Thoracic aorta (tissue), 2 donors: ENCODE measurements at regions not wholly inside any gene's neighbourhood (a gene's known extent, or its start where the extent isn't known, plus 50 kb on each side); places are given as distances from the start of the nearest gene placed in this dataset.

Source experiments
- ATAC-seq: fragments of 150-250 bp; one replicate; pipeline ENCODE4 v1.8.0; 2017; ENCODE audit warnings: low read depth; ENCODE audit not compliant: insufficient number of reproducible peaks, low FRiP score
- DNase-seq: peaks from one replicate; pipeline ENCODE4 v3.0.0-alpha.2; 2020; ENCODE audit warnings: low spot score
- H3K27ac ChIP-seq, 2 donors: fragments of 200-600 bp; sonication (generic); 1 replicate in 1 of 2; 2 replicates in 1 of 2; pipeline ENCODE4 v1.5.1; 2016; ENCODE audit warnings: mild to moderate bottlenecking in 2 of 2, moderate library complexity in 2 of 2
- H3K27me3 ChIP-seq: fragments of 200-600 bp; sonication (generic); replicated peaks from 2 replicates; pipeline ENCODE4 v1.6.0; 2016; ENCODE audit warnings: mild to moderate bottlenecking; ENCODE audit not compliant: insufficient read depth
- H3K36me3 ChIP-seq: fragments of 200-600 bp; sonication (generic); one replicate; pipeline ENCODE4 v1.5.1; 2016
- H3K4me1 ChIP-seq, 2 donors: fragments of 200-600 bp; sonication (generic); 1 replicate in 1 of 2; 2 replicates in 1 of 2; pipeline versions ENCODE4 v1.5.1 to v1.6.0; 2016; ENCODE audit warnings: low read depth in 2 of 2, mild to moderate bottlenecking in 1 of 2; ENCODE audit not compliant: control insufficient read depth in 1 of 2
- H3K4me3 ChIP-seq: fragments of 200-600 bp; sonication (generic); 2 replicates; pipeline ENCODE4 v1.5.1; 2016; ENCODE audit warnings: mild to moderate bottlenecking
- H3K9me3 ChIP-seq: fragments of 200-600 bp; sonication (generic); 2 replicates; pipeline ENCODE4 v1.5.1; 2016
- TF ChIP-seq, protein P1 (sequence below): fragments of 200-600 bp; sonication (generic); IDR thresholded peaks from one replicate; pipeline ENCODE4 v1.5.1; 2019; ENCODE audit warnings: antibody characterized with exemption

DNA sequence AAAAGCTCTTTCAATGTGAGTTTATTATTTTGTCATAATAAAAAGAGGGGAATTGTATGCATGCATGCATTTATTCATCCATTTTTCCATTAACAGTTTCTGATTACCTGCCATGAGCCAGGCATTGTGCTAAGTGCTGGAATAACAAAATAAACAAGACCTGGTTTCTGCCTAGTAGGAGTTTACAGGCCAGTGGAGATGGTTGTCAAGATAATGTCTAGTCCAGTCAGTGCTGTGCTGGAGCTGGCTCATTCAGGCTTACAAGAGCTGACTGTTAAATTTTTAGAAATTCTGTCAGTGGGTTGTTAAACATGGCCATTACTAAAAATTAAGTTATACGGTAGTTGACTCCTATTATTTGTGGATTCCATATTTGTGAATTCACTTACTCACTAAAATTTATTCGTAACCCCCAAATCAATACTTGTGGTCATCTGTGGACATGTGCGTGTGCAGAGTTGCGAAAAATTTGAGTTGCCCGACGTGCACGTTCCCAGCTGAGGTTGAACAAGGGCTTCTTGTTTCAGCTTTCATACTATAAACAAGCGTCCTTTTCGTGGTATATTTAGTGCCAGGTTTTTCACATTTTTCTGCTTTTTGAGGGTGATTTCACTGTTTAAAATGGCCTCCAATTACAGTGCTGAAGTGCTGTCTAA, 172.3 kb upstream of the RPS6KA3 start:
- no peak overlapping the region for H3K4me3 ChIP-seq
- no peak overlapping the region for H3K27ac ChIP-seq
- no peaks in the 10 kb centered on the region for H3K27me3 ChIP-seq
- no peak for DNase-seq
- no peaks in the 10 kb centered on the region for H3K4me1 ChIP-seq
- no peaks in the 10 kb centered on the region for H3K36me3 ChIP-seq
- TF ChIP-seq, protein P1, sequence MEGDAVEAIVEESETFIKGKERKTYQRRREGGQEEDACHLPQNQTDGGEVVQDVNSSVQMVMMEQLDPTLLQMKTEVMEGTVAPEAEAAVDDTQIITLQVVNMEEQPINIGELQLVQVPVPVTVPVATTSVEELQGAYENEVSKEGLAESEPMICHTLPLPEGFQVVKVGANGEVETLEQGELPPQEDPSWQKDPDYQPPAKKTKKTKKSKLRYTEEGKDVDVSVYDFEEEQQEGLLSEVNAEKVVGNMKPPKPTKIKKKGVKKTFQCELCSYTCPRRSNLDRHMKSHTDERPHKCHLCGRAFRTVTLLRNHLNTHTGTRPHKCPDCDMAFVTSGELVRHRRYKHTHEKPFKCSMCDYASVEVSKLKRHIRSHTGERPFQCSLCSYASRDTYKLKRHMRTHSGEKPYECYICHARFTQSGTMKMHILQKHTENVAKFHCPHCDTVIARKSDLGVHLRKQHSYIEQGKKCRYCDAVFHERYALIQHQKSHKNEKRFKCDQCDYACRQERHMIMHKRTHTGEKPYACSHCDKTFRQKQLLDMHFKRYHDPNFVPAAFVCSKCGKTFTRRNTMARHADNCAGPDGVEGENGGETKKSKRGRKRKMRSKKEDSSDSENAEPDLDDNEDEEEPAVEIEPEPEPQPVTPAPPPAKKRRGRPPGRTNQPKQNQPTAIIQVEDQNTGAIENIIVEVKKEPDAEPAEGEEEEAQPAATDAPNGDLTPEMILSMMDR = no peak
- H3K9me3 ChIP-seq = no peaks in the 10 kb centered on the region
- ATAC-seq = no peak

GRCh38 chrX:20437683-20438082, 171.0 kb upstream of the RPS6KA3 start:
- Histone ChIP-seq H3K27me3 (no peaks in the 10 kb centered on the region), H3K4me3 (no peak overlapping the region), H3K4me1 (no peaks in the 10 kb centered on the region), H3K36me3 (no peaks in the 10 kb centered on the region), H3K27ac (no peak overlapping the region), H3K9me3 (no peaks in the 10 kb centered on the region)
- DNase-seq = no peak
- TF ChIP-seq, protein P1 = no peak
- ATAC-seq = no peak

DNA sequence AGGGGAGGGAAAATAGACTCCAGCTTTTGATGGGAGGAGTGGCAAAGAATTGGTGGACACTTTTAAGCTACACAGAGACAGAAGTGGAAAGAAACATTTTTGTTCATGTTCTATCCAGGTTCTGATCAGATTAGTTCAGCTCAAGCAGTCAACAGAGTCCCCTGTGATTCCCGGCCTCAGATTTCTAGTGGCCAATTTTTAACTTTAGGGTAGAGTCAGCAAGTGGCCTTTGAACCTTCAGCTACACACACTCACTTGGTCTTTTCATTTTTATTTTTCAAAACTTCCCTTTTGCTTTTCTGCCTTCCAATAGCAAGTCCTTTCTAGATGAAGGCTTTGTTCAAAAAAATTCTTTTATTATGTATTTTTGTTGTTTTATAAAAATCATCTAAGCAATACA, 169.2 kb upstream of the RPS6KA3 start:
- no peaks in the 10 kb centered on the region for H3K9me3 ChIP-seq
- TF ChIP-seq, protein P1 = no peak
- H3K27me3 ChIP-seq = no peaks in the 10 kb centered on the region
- H3K36me3 ChIP-seq = no peaks in the 10 kb centered on the region
- DNase-seq (no peak), ATAC-seq (no peak)
- no peak overlapping the region for H3K4me3 ChIP-seq
- no peaks in the 10 kb centered on the region for H3K4me1 ChIP-seq
- no peak overlapping the region for H3K27ac ChIP-seq

DNA sequence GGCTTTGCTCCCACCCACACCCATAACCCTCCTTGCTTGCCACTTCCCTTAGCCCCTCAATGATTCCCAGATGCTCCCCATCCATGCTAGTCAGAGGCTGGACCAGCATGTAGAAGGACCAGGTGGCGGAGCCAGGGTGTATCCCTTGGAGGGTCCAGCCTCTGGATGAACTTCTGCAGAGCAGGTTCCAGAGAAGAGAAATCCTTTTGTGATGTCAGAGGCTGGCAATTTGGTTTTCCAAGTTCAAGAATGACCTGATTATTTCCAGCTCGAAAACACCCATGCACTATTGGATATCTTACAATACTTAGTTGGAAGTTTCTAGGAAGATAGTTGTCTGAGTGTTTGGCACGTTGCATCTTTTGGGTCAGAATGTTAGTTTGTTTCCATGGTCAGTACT, 168.3 kb upstream of the RPS6KA3 start:
- H3K9me3 ChIP-seq = no peaks in the 10 kb centered on the region
- H3K27ac ChIP-seq = no peak overlapping the region
- no peak overlapping the region for H3K4me3 ChIP-seq
- H3K27me3 ChIP-seq = no peaks in the 10 kb centered on the region
- TF ChIP-seq, protein P1 = no peak
- no peak for DNase-seq
- H3K36me3 ChIP-seq = no peaks in the 10 kb centered on the region
- no peak for ATAC-seq
- H3K4me1 ChIP-seq = no peaks in the 10 kb centered on the region

DNA sequence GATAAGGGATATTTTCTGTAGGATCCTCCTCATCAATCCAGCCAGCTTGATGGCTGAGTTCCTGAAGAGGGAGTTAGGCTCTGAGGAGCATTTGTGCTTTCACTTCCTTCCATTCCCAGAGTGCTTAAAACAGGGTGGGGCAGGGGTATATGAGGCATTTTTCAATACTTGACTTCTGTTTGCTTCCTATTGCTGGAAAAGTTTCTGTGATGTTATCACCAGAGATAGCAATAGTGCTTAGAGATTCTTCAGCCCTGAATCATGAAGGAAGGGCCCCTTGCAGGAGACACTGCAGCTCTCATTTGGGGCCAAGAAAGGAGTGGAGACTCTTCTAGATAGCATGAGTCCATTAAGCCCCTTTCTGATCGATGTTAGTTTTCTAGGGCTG, 166.7 kb upstream of the RPS6KA3 start:
- DNase-seq (no peak), ATAC-seq (no peak)
- Histone ChIP-seq H3K9me3 (no peaks in the 10 kb centered on the region), H3K27ac (no peak overlapping the region), H3K4me1 (no peaks in the 10 kb centered on the region), H3K36me3 (no peaks in the 10 kb centered on the region), H3K4me3 (no peak overlapping the region), H3K27me3 (no peaks in the 10 kb centered on the region)
- TF ChIP-seq, protein P1 = no peak
